ENCODE measurements at regions not wholly inside any gene's neighbourhood (a gene's known extent, or its start where the extent isn't known, plus 50 kb on each side); places are given as distances from the start of the nearest gene placed in this dataset.

- no peaks in the 10 kb centered on the region for H3K27me3 ChIP-seq (ENCODE audit: insufficient read depth, low read depth, low read length)
- no peaks in the 10 kb centered on the region for H3K9me2 ChIP-seq (ENCODE audit: insufficient read depth, low read length)
- H3K4me2 ChIP-seq (ENCODE audit: low read length) = no peak overlapping the region
- no peaks in the 10 kb centered on the region for H3K9me3 ChIP-seq (ENCODE audit: low read length)
- H3K27ac ChIP-seq (ENCODE audit: low read length) = no peak overlapping the region
- no peak overlapping the region for H3K9ac ChIP-seq (ENCODE audit: low read length)
- H3K79me2 ChIP-seq (replicated peaks; ENCODE audit: insufficient read depth, low read length) = no peaks in the 10 kb centered on the region
- no peak overlapping the region for H3K4me3 ChIP-seq (ENCODE audit: low read length)
- H3F3A ChIP-seq (ENCODE audit: insufficient read depth, low read length, poor library complexity, severe bottlenecking) = no peaks in the 10 kb centered on the region
- H4K20me1 ChIP-seq (ENCODE audit: insufficient read depth) = no peaks in the 10 kb centered on the region
- H2AFZ ChIP-seq (ENCODE audit: low read depth, low read length) = no peak overlapping the region
- TF ChIP-seq MXI1 (conservative IDR thresholded peaks at IDR 0.05; ENCODE audit: poor library complexity, severe bottlenecking) (no peak), EZH2 (IDR thresholded peaks at IDR 0.05; ENCODE audit: borderline replicate concordance, insufficient read depth, low read length, poor library complexity, severe bottlenecking) (no peak), REST (IDR thresholded peaks at IDR 0.05; ENCODE audit: borderline replicate concordance) (no peak), SMC3 (conservative IDR thresholded peaks at IDR 0.05; ENCODE audit: poor library complexity) (no peak), POLR2AphosphoS5 (IDR thresholded peaks at IDR 0.05) (no peak), RAD21 (conservative IDR thresholded peaks at IDR 0.05) (no peak), CTCF (IDR thresholded peaks at IDR 0.05; ENCODE audit: poor library complexity, severe bottlenecking) (no peak), EP300 (conservative IDR thresholded peaks at IDR 0.05; ENCODE audit: poor library complexity, severe bottlenecking) (no peak), TAF1 (IDR thresholded peaks at IDR 0.05; ENCODE audit: low read depth) (no peak)
- no peaks in the 10 kb centered on the region for H3K36me3 ChIP-seq (ENCODE audit: insufficient read depth, low read length)
Observed at GRCh38 chr5:165609871-165610270, 2104.5 kb downstream of the MAT2B start.

- no peak for TF ChIP-seq CTCF (IDR thresholded peaks at IDR 0.05; ENCODE audit: poor library complexity, severe bottlenecking)
- no peak for TF ChIP-seq REST (IDR thresholded peaks at IDR 0.05; ENCODE audit: borderline replicate concordance)
- TF ChIP-seq EP300 (conservative IDR thresholded peaks at IDR 0.05; ENCODE audit: poor library complexity, severe bottlenecking) = no peak
- H3K27me3 ChIP-seq (ENCODE audit: insufficient read depth, low read depth, low read length) = no peaks in the 10 kb centered on the region
- H3K4me2 ChIP-seq (ENCODE audit: low read length) = no peak overlapping the region
- no peak overlapping the region for H2AFZ ChIP-seq (ENCODE audit: low read depth, low read length)
- H3K27ac ChIP-seq (ENCODE audit: low read length) = no peak overlapping the region
- H3K9me2 ChIP-seq (ENCODE audit: insufficient read depth, low read length) = no peaks in the 10 kb centered on the region
- H3K79me2 ChIP-seq (replicated peaks; ENCODE audit: insufficient read depth, low read length) = no peaks in the 10 kb centered on the region
- no peaks in the 10 kb centered on the region for H3K36me3 ChIP-seq (ENCODE audit: insufficient read depth, low read length)
- H3K9me3 ChIP-seq (ENCODE audit: low read length) = no peaks in the 10 kb centered on the region
- no peaks in the 10 kb centered on the region for H3F3A ChIP-seq (ENCODE audit: insufficient read depth, low read length, poor library complexity, severe bottlenecking)
- no peak overlapping the region for H3K4me3 ChIP-seq (ENCODE audit: low read length)
- H3K9ac ChIP-seq (ENCODE audit: low read length) = no peak overlapping the region
- no peaks in the 10 kb centered on the region for H4K20me1 ChIP-seq (ENCODE audit: insufficient read depth)
Observed at GRCh38 chr5:165616490-165617405, 2111.3 kb downstream of the MAT2B start.
